8988T (cell line): ENCODE measurements at regions not wholly inside any gene's neighbourhood (a gene's known extent, or its start where the extent isn't known, plus 50 kb on each side); places are given as distances from the start of the nearest gene placed in this dataset.

Experiments used
- DNase-seq: peaks from one replicate; pipeline ENCODE4 v3.0.0; 2011

DNA sequence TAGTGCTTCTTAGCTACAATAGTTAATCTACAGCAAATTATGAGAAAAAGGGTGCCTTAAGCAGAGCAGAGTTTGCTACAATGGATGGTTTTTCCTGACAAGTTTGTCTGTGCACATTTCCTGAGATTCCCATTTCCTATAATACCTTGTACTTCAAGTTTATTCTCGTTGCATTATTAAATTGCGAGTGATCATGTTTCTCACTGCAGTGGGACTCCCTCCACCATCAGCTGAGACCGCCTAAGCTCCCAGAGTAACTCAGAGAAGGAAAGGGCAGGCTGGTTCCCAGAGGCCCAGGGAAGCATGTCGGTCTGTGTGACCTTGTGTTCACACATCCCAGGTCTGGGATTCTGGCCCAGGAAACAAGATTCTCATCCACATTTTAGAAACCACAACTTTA is 162.1 kb downstream of the ARL4C start:
- DNase-seq = no peak

DNA sequence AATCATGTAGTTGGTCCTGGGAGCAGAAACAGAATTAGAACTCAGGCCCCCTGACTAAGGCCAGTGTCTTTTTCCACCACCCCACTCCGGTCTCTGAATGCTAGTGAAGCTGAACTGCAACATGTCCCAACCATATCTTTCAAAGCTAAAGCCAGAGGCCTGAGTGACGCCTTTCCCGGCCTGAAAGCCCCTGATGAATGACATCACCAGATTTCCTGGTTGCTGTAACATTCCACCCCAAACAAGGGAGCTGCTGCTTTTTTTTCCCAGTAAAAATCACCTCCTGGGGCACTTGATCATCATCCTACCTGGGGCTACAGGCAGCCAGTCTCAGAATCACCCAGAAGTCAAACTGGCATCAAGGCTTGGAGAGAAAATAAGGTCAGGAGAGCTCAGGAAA is 162.7 kb downstream of the ARL4C start:
- DNase-seq = no peak

DNA sequence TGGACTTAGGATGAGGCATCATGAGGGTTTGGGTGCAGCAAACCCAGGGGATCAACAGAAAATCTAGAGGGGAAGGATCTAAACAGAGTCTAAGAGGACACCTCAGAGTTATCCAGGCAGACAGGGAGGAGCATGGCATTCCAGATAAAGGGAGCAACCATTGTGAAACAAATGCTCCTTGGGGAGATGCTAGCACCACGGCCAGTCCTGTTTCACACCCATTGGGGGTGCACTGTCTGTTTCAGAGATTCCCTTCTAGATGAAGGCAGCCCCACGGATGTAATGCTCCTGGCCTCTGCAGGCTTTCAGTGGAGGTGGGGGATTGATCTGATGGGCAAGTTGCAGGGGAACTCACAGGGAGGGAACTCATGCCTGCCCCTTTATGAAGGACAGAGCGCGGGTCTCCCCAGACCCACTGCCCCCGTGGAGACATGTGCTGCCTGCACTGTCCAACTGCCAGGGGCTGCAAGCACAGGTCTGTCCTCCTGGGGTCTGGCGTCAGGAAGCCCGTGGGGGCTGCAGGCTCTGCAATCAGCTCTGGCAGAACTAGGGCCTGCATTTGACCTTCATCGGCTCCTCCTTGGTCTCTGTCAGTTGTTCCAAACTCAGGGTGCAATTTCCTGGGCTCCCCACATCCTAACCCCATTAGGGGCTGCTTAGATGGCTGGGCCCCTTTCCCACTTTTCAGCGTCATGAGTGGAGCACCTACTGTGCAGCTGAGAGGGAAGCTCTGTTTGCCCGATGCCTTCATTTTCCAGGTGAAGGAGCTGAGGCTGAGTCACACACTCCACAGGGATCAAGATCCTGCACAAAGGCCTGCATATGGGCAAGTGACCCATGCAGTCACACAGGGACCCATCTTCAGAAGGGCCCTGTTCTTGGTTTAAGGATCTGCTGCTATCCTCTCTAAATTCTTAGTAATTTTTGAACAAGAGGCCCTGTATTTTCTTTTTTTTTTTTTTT is 163.4 kb downstream of the ARL4C start:
- no peak for DNase-seq

DNA sequence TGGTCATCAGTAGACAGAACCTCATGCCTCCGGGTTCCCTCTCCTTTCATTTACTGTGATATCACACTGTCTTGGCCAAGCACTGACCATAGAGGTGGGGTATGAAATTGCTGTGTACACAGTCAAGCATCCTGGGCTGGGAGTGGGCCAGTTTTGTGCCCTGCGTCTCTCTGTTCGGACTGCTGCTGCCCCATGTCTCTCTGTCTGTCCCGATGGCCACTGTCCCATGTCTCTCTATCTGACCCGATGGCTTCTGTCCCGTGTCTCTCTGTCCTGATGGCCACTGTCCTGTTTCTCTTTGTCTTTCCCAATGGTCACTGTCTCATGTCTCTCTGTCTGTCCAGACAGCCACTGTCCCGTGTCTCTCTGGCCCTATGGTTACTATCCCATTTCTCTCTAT is 164.9 kb downstream of the ARL4C start:
- no peak for DNase-seq

DNA sequence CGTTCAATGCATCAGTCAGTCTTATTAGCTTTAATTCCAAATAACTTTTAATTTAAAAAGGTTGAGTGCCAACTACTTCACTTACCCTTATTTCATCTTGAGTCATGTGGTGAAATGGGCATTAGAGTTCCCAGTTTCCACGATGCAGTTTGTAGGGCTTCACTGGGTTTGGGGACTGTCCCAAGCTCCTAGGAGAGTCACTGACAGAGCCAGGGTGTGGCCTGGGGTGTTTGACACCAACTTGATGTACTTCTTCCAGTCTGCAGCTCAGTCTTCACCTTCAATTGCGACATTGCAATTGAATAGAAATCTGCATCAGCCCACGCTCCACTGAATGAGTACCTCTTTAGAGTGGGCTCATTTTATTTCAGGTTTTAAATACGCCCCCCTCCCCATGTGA is 165.3 kb downstream of the ARL4C start:
- DNase-seq = no peak

DNA sequence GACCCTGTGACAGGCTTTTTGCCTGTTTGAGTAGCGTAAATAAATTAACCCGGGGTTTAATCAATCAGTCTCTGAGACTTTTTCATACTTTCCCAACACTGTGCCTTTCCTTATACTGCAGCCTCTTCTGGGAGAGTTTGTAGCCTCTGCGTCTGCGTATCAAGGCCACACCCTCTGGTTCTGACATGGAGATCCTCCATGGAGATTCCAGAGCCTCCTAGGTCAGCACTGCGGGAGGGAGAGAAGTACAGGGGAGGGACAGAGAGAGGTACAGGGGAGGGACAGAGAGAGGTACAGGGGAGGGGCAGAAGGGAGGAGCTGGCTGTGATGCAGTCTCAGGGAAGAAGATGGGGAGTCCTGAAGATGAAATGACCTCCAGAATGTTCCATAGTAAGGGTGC is 166.0 kb downstream of the ARL4C start:
- DNase-seq = no peak

DNA sequence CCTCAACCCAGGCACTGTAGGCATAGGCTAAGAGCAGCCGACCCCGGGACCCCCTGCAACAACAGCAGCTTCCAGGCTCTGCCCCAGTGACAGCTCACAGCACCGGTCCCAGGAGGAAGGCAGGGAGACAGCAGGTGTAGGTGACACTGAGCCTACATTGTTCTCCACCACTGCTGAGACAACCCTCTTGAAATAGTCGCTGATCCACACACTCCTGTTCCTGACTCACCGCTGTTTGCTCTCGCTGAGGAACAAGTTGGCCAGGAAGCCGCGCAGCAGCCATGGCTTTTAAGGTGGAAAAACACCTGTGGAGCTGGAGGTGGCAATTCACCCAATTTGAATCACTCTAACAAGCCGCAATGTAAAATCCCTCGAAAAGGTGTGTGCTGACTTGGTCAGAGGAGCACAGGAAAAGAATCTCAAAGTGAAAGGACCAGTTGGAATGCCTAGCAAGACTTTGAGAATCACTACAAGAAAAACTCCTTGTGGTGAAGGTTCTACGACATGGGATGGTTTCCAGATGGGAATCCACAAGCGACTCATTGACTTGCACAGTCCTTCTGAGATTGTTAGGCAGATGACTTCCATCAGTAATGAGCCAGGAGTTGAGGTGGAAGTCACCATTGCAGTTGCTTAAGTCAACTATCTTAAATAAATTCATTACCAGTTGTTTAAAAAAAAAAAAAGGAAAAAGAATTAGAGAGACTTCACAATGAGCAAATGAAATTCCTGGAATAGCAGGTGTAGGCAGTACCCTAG is 167.5 kb downstream of the ARL4C start:
- DNase-seq = no peak

DNA sequence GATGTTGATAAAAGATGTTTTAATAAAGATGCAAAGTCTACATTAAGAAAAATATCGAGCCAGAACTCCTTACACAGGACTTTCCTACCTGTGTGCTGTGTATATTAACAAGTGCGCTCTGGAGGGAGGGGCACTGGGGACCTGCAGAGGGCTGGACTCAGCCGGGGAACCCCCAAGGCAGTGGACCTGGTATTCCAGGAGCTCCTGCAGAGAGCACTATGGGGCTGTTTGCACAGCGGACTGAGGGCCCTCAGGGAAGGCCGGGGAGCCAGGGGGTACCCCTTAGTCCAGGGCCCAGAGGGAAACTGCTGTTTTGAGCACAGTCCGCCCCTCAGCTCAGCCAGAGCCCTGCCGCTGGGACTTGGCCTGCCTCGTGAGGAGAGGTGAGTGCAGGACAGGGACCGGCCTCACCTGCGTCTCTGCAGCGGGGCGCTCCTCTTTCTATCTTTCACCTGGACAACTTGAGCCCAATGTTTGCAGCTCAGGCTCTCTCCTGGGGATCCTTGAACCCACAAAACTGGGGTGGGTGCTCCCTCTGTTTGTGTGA is 168.4 kb downstream of the ARL4C start:
- DNase-seq = no peak

DNA sequence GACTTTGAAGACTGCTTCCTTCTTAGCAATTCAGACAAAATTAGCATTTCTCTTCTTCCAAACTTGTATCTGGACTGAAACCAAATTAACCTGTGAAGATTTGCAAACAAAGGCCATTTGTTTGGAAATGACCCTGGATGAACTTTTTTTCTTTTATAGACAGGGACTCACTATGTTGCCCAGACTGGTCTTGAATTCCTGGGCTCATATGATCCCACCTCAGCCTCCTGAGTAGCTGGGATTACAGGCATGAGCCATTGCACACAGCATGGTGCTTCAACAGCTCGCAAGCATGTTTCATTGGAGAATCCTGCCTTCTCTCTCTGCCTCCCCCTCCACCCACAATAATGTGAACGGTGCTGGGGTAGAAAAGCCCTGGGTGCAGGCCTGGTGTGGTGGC is 170.2 kb downstream of the ARL4C start:
- DNase-seq = no peak

DNA sequence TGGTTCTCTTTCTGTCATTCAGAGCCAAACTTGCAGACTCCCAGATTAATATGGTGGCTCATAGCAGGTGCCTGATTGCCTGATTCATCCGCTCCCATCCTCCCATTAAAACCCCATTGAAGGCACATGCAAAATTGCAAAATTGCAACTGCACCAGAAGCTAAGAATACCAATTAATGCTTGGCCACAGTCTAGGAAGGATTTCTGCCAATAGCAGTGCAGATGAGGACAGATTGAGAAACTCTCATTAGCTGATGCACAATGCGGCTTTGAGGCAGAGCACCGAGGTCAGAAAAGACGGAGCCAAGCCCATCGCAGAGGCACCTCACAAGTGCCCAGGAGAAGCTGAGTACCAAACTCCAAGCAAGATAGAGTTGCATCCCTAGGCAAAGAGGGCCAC is 172.8 kb downstream of the ARL4C start:
- no peak for DNase-seq

DNA sequence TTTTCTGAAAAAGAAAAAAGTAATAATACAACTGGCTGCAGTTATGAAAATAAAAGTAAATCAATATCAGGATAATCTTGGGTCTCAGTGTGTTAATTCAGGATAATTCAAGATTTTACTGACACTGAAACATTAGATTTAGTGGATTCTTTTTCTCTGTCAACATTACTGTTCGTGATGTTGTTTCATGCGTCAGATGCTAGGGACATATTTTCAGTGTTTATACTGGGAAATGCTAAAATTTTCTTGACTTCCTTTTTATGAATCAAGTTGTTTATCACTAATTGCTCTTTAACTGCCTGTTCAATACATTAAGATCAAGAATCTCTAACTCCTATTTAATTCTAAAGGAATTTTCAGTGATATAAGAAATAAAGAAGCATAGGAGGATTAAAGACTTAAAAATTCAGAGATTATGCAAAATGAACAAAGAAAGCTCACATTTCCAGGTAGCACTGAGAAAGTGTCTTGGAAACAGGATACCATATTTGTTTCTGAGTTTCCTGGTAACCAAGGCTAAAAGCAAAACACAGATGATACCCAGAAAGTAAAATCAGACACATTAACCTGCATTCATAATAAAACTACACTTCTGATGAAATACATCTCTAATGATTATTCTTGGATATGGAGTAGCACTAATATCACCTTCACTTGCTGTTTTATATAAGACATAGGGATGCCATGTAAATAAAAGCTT is 174.0 kb downstream of the ARL4C start:
- DNase-seq = no peak

DNA sequence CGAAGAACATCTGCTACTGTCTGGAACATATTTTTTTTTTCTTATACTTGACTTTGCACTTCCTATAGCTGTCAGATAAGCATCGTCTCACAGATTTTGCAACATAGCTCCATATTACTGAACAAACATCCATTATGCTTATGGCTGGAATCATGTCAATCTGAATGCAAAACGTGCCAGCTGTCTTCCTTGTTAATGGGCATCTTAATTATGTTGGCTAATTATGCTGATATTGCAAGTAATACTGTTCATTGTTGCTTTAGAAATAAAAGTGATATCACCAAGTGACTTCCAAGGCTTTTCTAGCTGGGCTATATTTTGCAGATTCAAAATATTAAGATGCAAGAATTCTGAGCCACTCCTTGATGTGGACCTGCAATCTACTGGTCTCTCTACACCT is 176.8 kb downstream of the ARL4C start:
- DNase-seq = no peak

DNA sequence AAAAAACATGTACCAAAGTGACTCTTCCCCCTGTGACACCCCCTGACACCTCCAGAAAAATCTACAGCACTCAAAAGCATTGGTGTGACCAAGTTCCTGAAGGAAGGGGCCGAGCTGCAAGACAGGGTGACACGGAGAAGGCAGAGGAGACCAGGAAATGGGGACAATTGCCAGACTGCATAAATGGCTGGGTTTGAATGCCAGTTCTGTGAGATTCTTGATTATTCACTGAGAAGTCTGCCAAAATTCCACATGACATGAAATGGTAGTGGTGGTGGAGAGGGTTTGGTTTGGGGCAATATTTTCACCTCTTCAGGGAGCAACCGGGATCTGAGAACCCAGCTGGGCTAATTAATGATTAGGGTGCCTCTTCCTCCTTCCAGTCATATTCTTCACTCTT is 178.5 kb downstream of the ARL4C start:
- no peak for DNase-seq

DNA sequence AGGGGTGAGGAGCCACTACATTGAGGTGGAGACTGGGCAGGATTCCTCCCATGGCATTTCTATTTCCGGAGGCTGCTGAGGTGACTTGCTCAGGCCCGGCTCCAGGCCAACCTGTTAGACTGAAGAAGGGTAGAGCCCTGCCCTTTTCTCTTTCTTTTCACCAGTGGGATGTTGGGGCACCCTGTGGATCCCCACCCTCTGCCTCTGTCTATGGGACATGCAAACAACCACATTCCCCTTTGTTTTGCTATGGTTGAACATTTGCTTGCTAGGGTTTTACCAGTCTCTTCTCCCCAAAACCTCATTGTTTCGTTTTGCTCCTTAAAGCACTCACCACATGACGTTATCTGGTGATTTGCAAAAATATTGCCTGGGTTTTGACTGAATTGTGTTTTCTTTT is 183.3 kb downstream of the ARL4C start:
- DNase-seq = no peak

DNA sequence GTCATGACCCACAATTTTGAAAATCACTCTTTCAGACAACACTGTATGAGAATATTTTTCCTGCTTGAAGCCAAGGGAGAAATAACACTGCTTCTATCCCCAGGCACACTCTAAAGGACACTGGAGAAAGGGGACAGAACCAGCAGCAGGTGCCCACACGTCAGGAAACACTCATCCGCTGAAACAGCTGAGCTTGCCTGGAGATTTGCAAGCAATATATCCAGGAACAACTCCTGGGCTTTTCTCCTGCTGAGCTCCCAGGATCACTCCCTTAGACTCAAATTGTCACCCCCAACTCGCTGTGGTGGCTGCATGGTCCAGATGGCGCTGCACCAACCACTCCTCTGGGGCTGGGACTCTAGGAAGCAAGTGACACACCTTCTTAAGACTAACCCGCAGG is 186.7 kb downstream of the ARL4C start:
- DNase-seq = no peak

DNA sequence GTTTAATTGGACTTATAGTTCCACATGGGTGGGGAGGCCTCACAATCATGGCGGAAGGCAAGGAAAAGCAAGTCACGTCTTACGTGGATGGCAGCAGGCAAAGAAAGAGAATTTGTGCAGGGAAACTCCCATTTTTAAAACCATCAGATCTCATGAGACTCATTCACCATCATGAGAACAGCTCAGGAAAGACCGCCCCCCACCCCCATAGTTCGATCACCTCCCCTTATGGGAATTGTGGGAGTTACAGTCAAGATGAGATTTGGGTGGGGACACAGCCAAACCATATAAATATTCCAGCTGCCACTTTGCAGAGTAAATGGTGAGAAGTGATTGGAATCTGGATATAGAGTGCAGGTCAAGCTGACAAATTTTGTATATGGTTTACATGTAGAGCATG is 187.4 kb downstream of the ARL4C start:
- no peak for DNase-seq

DNA sequence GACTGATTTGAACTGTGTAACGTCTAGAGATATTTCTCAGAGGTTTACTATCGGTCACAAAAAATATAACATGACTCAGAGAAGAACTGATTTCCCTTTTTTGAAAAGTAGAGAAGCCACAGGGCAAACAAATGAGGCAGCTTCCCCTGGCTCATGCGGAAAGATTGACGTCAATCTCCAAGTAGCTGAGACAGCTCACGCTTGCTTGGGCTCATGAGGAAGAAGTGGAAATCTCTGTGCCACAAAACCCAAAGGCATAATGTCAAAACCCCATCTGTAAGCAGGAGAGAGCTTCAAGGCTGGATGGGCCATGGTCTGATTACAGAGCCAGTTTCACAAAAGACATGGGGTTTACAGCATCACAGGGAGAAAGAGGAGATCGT is 188.1 kb downstream of the ARL4C start:
- DNase-seq = no peak

DNA sequence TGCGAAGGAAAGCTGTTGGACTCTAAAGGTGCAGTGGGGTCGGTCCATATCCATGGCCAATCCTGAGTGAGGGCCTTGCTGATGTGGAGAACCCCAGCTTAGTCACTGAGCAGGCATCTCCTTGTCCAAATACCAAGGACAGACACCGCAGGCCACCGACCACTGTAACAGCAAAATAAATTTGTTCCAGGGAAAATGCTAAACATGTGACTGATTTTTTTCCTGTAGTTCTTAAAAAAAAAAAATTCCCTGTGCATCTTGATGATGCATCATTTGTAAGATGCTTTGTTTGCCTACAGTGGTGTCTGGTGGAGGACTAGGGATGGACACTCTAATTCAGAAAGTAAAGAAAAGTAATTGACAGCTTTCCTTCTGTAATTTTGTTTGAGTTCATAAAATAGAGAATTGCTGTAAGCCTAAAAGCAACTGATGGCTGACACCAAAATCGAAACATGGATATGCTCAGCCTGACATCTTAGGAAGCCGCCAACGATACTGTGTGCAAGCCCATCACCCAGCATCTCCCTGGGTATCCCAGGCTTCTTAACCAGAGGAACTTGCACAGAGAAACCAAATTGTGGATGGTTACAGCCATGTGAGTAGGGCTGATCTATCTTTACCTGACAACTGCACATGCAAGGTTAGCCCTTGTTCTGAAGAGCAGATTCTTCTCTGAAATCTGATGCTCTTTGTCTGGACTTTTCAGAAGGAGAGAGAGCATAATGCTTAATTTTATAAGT is 188.6 kb downstream of the ARL4C start:
- no peak for DNase-seq

DNA sequence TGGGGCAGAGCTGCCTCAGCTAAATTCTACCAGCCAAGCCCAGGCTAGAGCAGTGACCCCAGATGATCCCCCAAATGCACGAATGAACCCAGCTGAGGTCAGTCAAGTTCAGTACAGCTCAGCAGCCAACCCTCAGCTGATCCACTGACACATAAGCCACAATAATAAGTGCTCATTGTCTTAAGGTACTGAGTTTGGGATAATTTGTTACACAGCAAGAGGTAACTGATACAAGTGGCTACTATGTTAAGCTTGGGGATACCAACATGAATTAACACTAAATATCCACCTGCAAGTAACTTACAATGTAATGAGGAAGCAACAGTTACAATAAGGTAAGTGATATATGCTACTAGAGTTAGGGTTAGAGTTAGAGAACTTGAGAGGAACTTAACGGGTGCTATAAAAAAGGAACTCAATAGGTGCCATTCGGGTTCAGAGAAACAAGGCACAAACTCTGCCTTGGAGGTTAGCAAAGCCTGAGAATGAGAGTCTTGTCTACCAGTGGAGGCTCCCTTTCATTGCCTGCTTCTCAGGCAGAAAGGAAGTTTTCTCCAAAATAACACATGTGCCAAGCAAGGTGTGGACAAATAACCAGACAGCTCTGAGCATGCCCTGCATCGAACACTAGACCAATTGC is 189.4 kb downstream of the ARL4C start:
- no peak for DNase-seq

DNA sequence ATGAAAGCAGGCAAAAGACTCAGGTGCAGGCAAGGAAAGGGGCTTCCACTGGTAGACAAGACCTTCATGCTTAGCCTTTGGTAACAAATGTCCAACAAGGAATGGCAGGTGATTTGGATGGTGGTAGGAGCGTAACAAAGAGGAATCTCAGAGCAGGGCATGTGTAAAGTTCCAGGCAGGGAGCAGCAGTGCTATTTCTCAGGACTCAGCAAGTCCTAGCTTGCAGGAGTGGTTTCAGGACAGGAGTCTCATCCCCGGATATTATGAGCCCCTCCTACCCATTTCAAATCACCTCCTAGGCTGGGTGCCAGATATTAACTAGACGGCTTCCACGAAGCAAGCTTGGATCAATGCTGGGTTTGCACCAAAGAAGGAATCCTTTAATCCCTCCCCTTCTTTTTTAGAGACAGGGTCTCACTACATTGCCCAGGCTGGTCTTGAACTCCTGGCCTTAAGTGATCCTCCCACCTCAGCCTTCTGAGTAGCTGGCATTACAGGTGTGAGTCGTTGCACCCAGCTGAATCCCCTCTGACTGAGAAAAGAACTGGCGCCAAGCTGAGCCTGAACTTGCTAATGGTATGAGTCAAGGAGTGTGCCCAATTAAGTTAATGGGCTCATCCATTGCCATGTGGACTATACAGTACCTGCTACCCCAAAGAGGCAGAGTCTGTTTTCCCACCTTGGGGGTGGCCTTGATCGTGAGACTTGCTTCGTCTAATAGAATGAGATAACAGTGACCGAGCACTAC is 190.3 kb downstream of the ARL4C start:
- DNase-seq = no peak

DNA sequence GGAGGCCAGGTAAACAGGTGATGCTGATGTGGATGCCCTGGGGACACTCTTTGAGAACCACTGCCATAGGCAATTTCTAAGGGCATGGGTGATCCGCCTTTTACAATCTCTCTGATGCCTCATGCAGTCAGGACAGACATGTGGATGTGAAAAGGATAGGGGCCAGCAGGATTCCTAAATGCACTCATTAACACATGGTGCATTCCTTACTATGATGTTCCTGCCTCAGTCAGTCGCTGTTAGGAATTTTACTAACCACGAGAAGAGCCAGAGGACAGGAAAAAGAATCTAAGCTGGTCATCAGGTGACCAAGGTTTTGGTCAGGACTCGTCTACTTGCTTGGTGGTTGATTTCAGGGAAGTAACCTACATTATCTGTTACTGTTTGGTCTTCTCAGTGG is 191.0 kb downstream of the ARL4C start:
- DNase-seq = no peak
